Activated naive CD8-positive, alpha-beta T cell treated with anti-CD3 and anti-CD28 coated beads, Interleukin-2, amount 10 ng/mL, durations not matched to agents 7 days and 5 days (primary cell): ENCODE measurements at regions not wholly inside any gene's neighbourhood (a gene's known extent, or its start where the extent isn't known, plus 50 kb on each side); places are given as distances from the start of the nearest gene placed in this dataset.

Experiments
- ATAC-seq: fragments of 150-1000 bp; cut with Tn5 transposase; one replicate; pipeline ENCODE4 v1.10.0; 2021; ENCODE audit warnings: low read depth, moderate library complexity
- POLR2A ChIA-PET: fragments of 350-600 bp; sonication (Branson Sonifier 250); formaldehyde crosslinking; loops from one replicate; lab custom pipeline; 2021; ENCODE audit warnings: antibody characterized with exemption; lab: Charles Lee
- DNase-seq: peaks from one replicate; pipeline ENCODE4 v3.0.0; 2021
- H3K27ac Mint-ChIP-seq: one replicate; pipeline ENCODE4 v1.8.0; 2022; ENCODE audit warnings: mild to moderate bottlenecking, mixed read lengths
- H3K27me3 Mint-ChIP-seq: one replicate; pipeline ENCODE4 v1.8.0; 2022; ENCODE audit warnings: mild to moderate bottlenecking, moderate library complexity, mixed read lengths
- H3K36me3 Mint-ChIP-seq: one replicate; pipeline ENCODE4 v1.8.0; 2021; ENCODE audit warnings: mild to moderate bottlenecking, mixed read lengths
- H3K4me1 Mint-ChIP-seq: one replicate; pipeline ENCODE4 v1.8.0; 2021; ENCODE audit warnings: mixed read lengths
- H3K4me3 Mint-ChIP-seq: one replicate; pipeline ENCODE4 v1.8.0; 2022; ENCODE audit warnings: mild to moderate bottlenecking, moderate library complexity, mixed read lengths
- H3K9me3 Mint-ChIP-seq: one replicate; pipeline ENCODE4 v1.8.0; 2021; ENCODE audit warnings: mixed read lengths

DNA sequence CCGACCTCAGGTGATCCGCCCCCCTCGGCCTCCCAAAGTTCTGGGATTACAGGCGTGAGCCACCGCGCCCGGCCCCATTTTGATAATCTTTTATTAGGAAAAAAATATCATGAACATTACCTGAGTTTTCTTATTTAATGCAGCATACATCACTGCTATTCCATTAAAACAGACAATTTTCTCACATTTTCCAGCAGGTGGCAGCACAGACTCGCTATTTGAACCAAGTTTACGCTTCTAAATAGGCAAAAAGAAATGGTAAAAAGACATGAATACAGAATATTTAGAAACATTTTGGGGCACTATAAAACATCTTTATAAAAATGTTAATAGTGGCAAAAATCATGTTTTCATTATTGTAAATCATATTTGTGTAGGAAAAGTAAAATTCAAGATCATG, 903.1 kb downstream of the SLITRK6 start:
- no peak for DNase-seq
- ATAC-seq = no peak

DNA sequence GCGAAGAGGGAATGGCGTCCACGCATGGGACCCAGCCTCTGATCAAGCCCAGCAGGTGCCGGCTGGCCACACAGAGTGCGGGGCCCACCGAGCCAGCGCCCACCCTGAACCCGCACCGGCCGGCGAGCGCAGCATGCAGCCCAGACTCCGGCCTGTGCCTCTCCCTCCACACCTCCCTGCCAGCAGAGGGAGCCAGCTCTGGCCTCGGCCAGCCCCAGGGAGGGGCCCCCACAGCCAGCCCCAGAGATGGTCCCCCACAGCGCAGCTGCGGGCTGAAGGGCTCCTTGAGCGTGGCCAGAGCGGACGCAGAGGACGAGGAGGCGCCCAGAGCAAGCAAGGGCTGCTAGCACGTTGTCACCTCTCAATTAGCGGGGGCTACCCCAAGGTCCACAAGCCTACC, 904.5 kb downstream of the SLITRK6 start:
- H3K4me3 Mint-ChIP-seq = no peak overlapping the region
- ATAC-seq (no peak), DNase-seq (no peak)
- H3K4me1 Mint-ChIP-seq = no peaks in the 10 kb centered on the region
- no peaks in the 10 kb centered on the region for H3K36me3 Mint-ChIP-seq
- POLR2A ChIA-PET = no interaction called here
- no peaks in the 10 kb centered on the region for H3K9me3 Mint-ChIP-seq
- no peaks in the 10 kb centered on the region for H3K27me3 Mint-ChIP-seq
- H3K27ac Mint-ChIP-seq = no peak overlapping the region

More for the DNA sequence above, 903.1 kb downstream of the SLITRK6 start:
- Mint-ChIP-seq H3K4me1 (no peaks in the 10 kb centered on the region), H3K4me3 (no peak overlapping the region), H3K36me3 (no peaks in the 10 kb centered on the region), H3K27ac (no peak overlapping the region), H3K27me3 (no peaks in the 10 kb centered on the region), H3K9me3 (no peaks in the 10 kb centered on the region)
- POLR2A ChIA-PET = no interaction called here

DNA sequence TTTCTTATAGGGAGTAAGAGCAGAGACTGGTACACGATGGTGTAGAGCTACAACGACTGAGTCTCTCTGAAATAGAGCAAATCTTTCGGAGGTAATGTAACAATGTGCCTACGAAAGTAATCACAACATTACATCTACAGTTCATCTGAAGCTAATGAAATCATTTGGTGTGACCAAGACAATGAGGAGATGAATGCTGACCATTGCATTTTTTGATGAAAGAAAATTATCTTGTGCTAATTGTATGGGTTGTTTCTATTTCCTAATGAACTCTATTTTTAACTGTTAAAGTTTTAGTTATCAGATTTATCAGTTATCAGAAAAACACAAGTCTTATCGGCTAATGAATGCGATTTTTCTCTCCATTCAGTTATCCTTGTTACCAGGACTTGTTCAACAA, 913.4 kb downstream of the SLITRK6 start:
- H3K36me3 Mint-ChIP-seq = no peaks in the 10 kb centered on the region
- no peak overlapping the region for H3K27ac Mint-ChIP-seq
- H3K4me3 Mint-ChIP-seq = no peak overlapping the region
- H3K9me3 Mint-ChIP-seq = no peaks in the 10 kb centered on the region
- H3K4me1 Mint-ChIP-seq = no peaks in the 10 kb centered on the region
- POLR2A ChIA-PET = no interaction called here
- DNase-seq (no peak), ATAC-seq (no peak)
- H3K27me3 Mint-ChIP-seq = no peaks in the 10 kb centered on the region

DNA sequence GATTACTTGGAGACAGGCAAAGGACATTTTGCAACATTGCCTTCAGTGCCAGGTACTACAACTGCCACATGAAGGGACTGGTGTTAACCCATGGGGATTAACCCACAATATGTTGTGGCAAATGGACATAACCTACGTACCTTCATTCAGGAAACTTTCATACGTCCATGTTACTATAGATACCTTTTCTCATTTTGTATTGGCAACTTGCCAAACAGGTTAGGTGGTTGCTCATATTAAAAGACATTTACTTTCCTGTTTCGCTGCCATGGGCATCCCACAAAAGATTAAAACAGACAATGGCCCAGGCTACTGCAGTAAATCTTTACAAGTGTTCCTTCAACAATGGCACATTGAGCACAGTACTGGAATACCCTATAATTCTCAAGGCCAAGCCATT, 925.3 kb downstream of the SLITRK6 start:
- no peak for DNase-seq
- no peaks in the 10 kb centered on the region for H3K36me3 Mint-ChIP-seq
- no peak overlapping the region for H3K4me3 Mint-ChIP-seq
- POLR2A ChIA-PET = no interaction called here
- ATAC-seq = no peak
- H3K27ac Mint-ChIP-seq = no peak overlapping the region
- H3K27me3 Mint-ChIP-seq = no peaks in the 10 kb centered on the region
- H3K4me1 Mint-ChIP-seq = no peaks in the 10 kb centered on the region
- no peaks in the 10 kb centered on the region for H3K9me3 Mint-ChIP-seq

DNA sequence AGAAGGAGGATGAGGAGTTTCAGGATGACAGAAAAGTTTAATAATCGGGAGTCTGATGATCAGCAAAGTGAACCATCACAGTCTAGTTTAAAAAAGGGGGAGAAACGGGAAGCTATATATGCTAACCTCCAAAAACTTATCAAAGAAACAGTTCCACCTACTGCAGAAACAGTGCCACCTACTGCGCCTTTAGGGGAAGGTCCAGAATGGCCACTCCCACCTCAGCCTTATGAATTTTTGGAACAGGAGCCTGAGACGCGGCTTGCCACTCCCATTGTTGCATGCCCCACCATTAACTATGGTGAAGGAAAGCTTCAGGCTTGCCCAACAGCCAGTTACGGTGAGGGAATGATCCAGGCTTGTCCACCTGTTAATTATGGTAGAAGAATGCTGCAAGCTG, 929.0 kb downstream of the SLITRK6 start:
- DNase-seq (no peak), ATAC-seq (no peak)
- Mint-ChIP-seq H3K36me3 (no peaks in the 10 kb centered on the region), H3K9me3 (no peaks in the 10 kb centered on the region), H3K27me3 (no peaks in the 10 kb centered on the region), H3K27ac (no peak overlapping the region), H3K4me3 (no peak overlapping the region), H3K4me1 (no peaks in the 10 kb centered on the region)
- POLR2A ChIA-PET = no interaction called here

DNA sequence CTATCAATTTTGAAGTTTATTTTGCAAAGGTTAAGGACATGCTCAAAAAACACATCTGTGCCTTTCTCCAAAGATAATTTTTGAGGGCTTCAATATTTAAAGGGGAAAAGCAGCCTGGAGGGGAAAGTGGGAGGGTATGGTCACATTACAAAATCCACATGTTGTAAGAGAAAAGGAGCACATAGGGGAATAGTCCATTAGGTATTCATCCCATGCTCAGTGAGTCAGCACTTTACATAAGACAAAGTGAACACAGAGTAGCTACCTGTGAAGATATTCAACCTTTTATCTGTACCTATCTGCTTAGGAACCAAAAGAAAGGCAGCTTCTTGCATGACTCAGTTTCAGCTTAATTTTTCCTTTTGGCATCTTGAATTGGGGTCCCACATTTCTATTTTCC, 932.0 kb downstream of the SLITRK6 start:
- H3K36me3 Mint-ChIP-seq = no peaks in the 10 kb centered on the region
- H3K9me3 Mint-ChIP-seq = no peaks in the 10 kb centered on the region
- H3K27me3 Mint-ChIP-seq = no peaks in the 10 kb centered on the region

DNA sequence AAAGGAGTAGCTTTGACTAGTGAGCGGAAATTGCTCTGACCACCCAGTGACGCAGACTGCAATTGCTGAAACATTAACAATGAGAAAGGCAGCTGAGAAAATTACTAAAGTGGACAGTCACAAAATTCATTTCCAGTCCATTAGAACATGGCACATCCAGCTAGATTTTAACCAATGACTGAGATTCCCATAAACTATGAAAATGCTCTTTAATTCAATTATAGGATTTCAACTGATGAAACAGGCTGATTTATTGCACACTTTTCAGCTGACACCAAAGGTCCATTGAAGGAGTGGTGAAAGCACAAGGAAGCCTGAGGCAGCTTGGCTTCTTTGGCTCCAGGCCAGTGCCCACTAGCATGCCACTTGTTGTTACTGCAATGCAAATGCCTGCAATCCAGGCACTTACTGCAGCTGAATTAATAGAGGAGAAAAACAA, 933.4 kb downstream of the SLITRK6 start:
- H3K4me1 Mint-ChIP-seq = no peaks in the 10 kb centered on the region
- H3K9me3 Mint-ChIP-seq = no peaks in the 10 kb centered on the region
- no peak overlapping the region for H3K4me3 Mint-ChIP-seq
- no peaks in the 10 kb centered on the region for H3K27me3 Mint-ChIP-seq
- POLR2A ChIA-PET = no interaction called here
- no peaks in the 10 kb centered on the region for H3K36me3 Mint-ChIP-seq
- ATAC-seq (no peak), DNase-seq (no peak)
- H3K27ac Mint-ChIP-seq = no peak overlapping the region

More for the DNA sequence above, 932.0 kb downstream of the SLITRK6 start:
- DNase-seq (no peak), ATAC-seq (no peak)
- H3K4me3 Mint-ChIP-seq = no peak overlapping the region
- H3K4me1 Mint-ChIP-seq = no peaks in the 10 kb centered on the region
- POLR2A ChIA-PET = no interaction called here
- no peak overlapping the region for H3K27ac Mint-ChIP-seq

DNA sequence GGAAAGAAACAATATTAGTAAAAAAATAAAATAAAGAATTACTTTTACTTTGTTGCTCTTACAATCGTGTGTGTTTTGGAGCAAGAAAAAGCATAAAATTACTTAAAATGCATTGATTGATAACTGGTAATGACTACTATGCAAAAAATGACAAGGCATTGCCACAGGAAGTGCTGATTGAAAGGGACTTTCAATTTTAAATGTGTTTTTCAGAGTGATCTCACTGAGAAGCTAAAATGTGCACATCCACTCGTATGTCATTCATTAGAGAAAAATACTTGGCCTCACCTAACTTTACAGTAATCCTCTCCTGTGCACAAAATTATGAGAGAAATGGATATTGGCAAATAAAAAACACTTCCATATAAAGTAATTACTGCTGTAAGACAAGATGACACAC, 934.9 kb downstream of the SLITRK6 start:
- no peak for DNase-seq
- H3K36me3 Mint-ChIP-seq = no peaks in the 10 kb centered on the region
- POLR2A ChIA-PET = no interaction called here
- no peak overlapping the region for H3K27ac Mint-ChIP-seq
- ATAC-seq = no peak
- no peaks in the 10 kb centered on the region for H3K4me1 Mint-ChIP-seq
- no peak overlapping the region for H3K4me3 Mint-ChIP-seq
- no peaks in the 10 kb centered on the region for H3K27me3 Mint-ChIP-seq
- no peaks in the 10 kb centered on the region for H3K9me3 Mint-ChIP-seq

DNA sequence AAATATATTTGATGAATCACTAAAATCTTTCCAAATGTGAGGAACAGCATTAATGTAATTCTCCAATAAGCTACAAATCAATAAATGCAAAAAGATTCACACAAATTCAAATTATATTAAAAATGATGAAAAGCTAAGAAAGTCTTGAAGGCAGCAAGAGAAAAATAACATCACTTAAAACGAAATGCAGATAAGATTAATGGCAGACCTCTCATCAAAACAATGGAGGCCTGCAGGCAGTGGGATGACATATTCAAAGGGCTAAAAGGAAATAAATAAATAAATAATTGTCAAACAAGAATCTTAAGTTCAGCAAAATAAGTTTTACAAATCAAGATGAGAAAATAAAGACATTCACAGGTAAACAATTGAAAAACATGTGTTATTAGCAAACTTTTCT, 952.1 kb downstream of the SLITRK6 start:
- DNase-seq (no peak), ATAC-seq (no peak)
- Mint-ChIP-seq H3K27me3 (no peaks in the 10 kb centered on the region), H3K36me3 (no peaks in the 10 kb centered on the region), H3K27ac (no peak overlapping the region), H3K4me3 (no peak overlapping the region), H3K9me3 (no peaks in the 10 kb centered on the region), H3K4me1 (no peaks in the 10 kb centered on the region)
- POLR2A ChIA-PET = no interaction called here

DNA sequence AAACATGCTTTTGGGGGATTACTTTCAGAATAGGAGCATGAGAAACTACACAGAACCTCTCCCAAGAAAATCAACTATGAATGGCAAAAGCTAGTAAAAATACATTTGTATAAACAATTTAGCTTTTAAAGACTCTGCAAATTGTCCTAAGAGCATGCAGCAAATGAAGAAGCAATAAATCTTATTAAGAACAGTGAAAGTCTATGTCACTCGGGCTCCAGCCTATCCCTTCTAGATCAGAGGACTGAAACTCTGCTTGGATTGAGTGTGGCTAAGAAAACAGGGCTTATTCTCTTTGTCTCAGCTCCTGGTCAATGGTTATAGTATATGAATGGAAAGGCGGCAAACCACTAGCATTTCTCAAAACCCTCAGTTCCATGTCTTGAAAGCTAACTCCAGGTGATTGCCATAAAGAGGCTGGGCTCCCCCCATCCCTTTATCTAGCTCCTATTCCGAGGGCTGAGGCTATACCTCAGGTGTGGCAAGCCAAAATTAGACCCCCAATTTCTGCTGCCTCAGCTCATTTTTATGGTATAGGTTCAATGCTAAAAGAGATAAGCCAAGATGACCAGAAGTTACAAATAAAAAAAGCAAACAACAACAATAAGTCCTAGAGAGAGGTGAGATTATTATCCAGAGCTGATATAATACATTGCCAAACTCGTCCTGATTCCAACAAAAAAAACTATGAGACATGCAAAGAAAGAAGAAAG, 953.2 kb downstream of the SLITRK6 start:
- no peak for DNase-seq

DNA sequence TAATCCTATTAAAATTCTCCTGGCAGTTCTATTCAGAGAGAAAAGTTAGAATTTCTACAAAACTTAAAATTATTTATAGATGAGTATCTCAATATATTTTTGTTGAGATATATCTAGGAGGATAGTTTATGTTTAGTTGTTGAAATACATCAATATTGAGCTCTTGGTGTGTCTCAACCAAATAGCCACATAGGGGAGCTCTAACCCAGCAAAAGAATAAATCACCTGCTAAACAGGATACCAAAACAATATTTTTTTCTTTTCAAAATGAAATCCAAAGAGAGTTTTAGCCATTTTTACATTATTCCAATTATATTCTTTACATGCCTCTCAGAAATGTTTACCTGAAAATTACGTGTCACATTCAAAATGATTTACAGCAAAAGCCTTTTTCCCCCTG, 954.7 kb downstream of the SLITRK6 start:
- no peak for ATAC-seq
- DNase-seq = no peak
- Mint-ChIP-seq H3K36me3 (no peaks in the 10 kb centered on the region), H3K27ac (no peak overlapping the region), H3K4me3 (no peak overlapping the region), H3K9me3 (no peaks in the 10 kb centered on the region), H3K4me1 (no peaks in the 10 kb centered on the region), H3K27me3 (no peaks in the 10 kb centered on the region)
- POLR2A ChIA-PET = no interaction called here

More for the DNA sequence above, 953.2 kb downstream of the SLITRK6 start:
- no peaks in the 10 kb centered on the region for H3K9me3 Mint-ChIP-seq
- no peaks in the 10 kb centered on the region for H3K4me1 Mint-ChIP-seq
- no peak overlapping the region for H3K4me3 Mint-ChIP-seq
- POLR2A ChIA-PET = no interaction called here
- no peak overlapping the region for H3K27ac Mint-ChIP-seq
- no peaks in the 10 kb centered on the region for H3K36me3 Mint-ChIP-seq
- no peak for ATAC-seq
- no peaks in the 10 kb centered on the region for H3K27me3 Mint-ChIP-seq

DNA sequence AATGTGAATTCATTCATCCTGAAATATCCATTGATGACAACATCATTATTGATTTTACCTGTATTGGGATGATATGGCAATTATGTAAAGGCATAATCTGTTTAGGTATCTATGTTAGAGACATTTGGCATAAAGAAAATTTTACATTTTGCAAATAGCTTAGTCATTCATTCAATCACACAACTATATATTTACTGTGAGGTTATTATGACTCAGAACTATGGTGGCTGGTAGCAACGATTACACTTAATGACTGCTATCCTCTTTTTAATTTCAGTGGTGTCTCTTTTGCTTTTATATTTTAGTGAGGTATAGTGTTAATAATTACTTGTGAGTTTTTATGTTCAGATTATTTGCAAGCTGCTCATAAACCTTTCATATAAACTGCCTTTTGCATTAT, 955.9 kb downstream of the SLITRK6 start:
- no peak for DNase-seq
- Mint-ChIP-seq H3K27ac (no peak overlapping the region), H3K4me3 (no peak overlapping the region), H3K36me3 (no peaks in the 10 kb centered on the region), H3K4me1 (no peaks in the 10 kb centered on the region), H3K27me3 (no peaks in the 10 kb centered on the region), H3K9me3 (no peaks in the 10 kb centered on the region)
- POLR2A ChIA-PET = no interaction called here
- ATAC-seq = no peak

DNA sequence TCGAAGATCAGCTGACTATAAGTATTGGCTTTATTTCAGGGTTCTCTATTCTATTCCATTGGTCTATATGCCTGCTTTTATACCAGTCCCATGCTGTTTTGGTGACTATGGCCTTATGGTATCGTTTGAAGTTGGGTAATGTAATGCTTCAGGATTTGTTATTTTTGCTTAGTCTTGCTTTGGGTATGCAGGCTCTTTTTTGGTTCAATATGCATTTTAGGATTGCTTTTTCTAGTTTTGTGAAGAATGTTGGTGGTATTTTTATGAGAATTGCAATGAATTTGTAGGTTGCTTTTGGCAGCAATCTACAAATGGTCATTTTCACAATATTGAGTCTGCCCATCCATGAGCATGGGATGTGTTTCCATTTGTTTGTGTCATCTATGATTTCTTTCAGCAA, 951.9 kb upstream of the SLITRK1 start:
- Mint-ChIP-seq H3K4me1 (no peaks in the 10 kb centered on the region), H3K27ac (no peak overlapping the region), H3K9me3 (no peaks in the 10 kb centered on the region), H3K36me3 (no peaks in the 10 kb centered on the region), H3K27me3 (no peaks in the 10 kb centered on the region), H3K4me3 (no peak overlapping the region)
- ATAC-seq (no peak), DNase-seq (no peak)
- POLR2A ChIA-PET = no interaction called here

DNA sequence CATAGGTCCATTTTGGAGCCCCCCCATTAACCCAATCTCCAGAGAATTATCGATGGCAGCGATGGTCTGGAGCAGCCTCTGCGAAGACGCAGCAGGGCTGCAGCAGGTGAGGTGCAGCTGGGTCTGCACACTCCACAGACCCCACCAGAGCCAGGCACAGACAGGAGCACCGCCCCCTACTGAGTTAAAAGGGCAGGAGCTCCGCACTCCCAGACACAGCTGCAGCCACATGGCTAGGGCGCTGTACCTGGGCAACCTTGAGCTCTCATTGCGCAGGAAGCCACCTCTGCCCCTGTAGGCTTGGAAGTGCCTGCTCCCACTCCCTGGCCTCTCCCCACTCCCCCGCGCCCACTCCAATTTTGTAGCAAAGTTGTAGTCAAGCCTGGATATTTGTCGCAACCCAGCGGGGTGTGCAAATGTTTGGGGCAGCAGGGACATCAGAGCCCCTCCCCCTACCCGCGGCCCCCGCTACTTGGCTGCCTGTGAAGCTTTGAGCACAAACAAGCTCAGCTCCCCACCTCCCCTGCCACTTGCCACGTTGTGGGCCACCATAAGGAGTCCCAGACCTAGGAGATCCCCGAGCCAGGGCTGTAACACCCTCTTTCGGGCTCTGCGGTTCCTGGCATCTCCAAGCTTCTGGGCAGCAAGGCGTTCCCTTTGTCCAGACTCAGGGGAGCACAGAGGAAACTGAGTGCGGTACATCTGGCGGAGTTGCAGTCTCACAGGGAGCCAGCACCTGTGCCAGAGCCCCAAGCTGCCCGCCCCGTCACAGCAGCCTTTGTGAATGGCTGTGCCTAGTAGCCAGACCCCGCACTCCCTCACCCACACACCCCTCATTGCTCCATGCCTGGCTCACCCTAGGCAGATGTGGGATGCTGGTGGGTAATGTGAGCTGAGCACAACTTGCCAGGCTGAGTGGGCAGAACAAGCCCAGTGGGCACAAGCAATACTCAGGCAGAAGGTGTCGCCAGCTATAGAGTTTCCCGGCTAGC, 949.7 kb upstream of the SLITRK1 start:
- ATAC-seq (no peak), DNase-seq (no peak)
- POLR2A ChIA-PET = no interaction called here
- Mint-ChIP-seq H3K27ac (no peak overlapping the region), H3K27me3 (no peaks in the 10 kb centered on the region), H3K4me3 (no peak overlapping the region), H3K36me3 (no peaks in the 10 kb centered on the region), H3K9me3 (no peaks in the 10 kb centered on the region), H3K4me1 (no peaks in the 10 kb centered on the region)
